CD4-positive, alpha-beta T cell treated with Interleukin-15 for 4 hours (primary cell): ENCODE measurements at regions not wholly inside any gene's neighbourhood (a gene's known extent, or its start where the extent isn't known, plus 50 kb on each side); places are given as distances from the start of the nearest gene placed in this dataset.
"Not testable (repeated sequence)": the region's sequence is repeated elsewhere in the genome, so short reads cannot be mapped to it uniquely, and the experiment has no call there.

Experiments
- DNase-seq: peaks from one replicate; pipeline ENCODE4 v3.0.0-alpha.2; 2020; ENCODE audit warnings: low spot score

GRCh38 chr2:211144078-211144477 lies 587.7 kb downstream of the CPS1 start:
- no peak for DNase-seq

GRCh38 chr2:211144974-211145665 lies 588.7 kb downstream of the CPS1 start:
- DNase-seq = no peak

- DNase-seq = no peak
Observed at GRCh38 chr2:211149731-211150130, 593.3 kb downstream of the CPS1 start.

GRCh38 chr2:211157211-211157610 lies 600.8 kb downstream of the CPS1 start:
- DNase-seq = no peak

- DNase-seq = peak; percentile 54
Observed at GRCh38 chr2:211157856-211158463, 601.6 kb downstream of the CPS1 start.

GRCh38 chr2:211159972-211160371 lies 603.6 kb downstream of the CPS1 start:
- DNase-seq = no peak

GRCh38 chr2:211161236-211161635 lies 604.8 kb downstream of the CPS1 start:
- DNase-seq = no peak

GRCh38 chr2:211162911-211163310 lies 606.5 kb downstream of the CPS1 start:
- no peak for DNase-seq

- no peak for DNase-seq
Observed at GRCh38 chr2:211170843-211171242, 614.4 kb downstream of the CPS1 start.

GRCh38 chr2:211174021-211174420 lies 617.6 kb downstream of the CPS1 start:
- no peak for DNase-seq

GRCh38 chr2:211174631-211175030 lies 618.2 kb downstream of the CPS1 start:
- DNase-seq = no peak

GRCh38 chr2:211175956-211176355 lies 619.6 kb downstream of the CPS1 start:
- no peak for DNase-seq

- no peak for DNase-seq
Observed at GRCh38 chr2:211176514-211177141, 620.2 kb downstream of the CPS1 start.

- no peak for DNase-seq
Observed at GRCh38 chr2:211181626-211182025, 625.2 kb downstream of the CPS1 start.

GRCh38 chr2:211187602-211188001 lies 631.2 kb downstream of the CPS1 start:
- no peak for DNase-seq

GRCh38 chr2:211203986-211204385 lies 647.6 kb downstream of the CPS1 start:
- no peak for DNase-seq

- no peak for DNase-seq
Observed at GRCh38 chr2:211204456-211204855, 648.1 kb downstream of the CPS1 start.

GRCh38 chr2:211204902-211205301 lies 648.5 kb downstream of the CPS1 start:
- DNase-seq = no peak

- no peak for DNase-seq
Observed at GRCh38 chr2:211205358-211205757, 649.0 kb downstream of the CPS1 start.

- no peak for DNase-seq
Observed at GRCh38 chr2:211205836-211206235, 649.4 kb downstream of the CPS1 start.

- DNase-seq = no peak
Observed at GRCh38 chr2:211216221-211216620, 659.8 kb downstream of the CPS1 start.

- DNase-seq = not testable (repeated sequence)
Observed at GRCh38 chr2:211219548-211219947, 663.1 kb downstream of the CPS1 start.

GRCh38 chr2:211225784-211226183 lies 669.4 kb downstream of the CPS1 start:
- DNase-seq = no peak

- DNase-seq = no peak
Observed at GRCh38 chr2:211228559-211228958, 672.2 kb downstream of the CPS1 start.
